HG03439 (cell line): ENCODE measurements at regions not wholly inside any gene's neighbourhood (a gene's known extent, or its start where the extent isn't known, plus 50 kb on each side); places are given as distances from the start of the nearest gene placed in this dataset.
"Not testable (repeated sequence)": the region's sequence is repeated elsewhere in the genome, so short reads cannot be mapped to it uniquely, and the experiment has no call there.

Experiments
- ATAC-seq: cut with Tn5 transposase; IDR thresholded peaks from one replicate; pipeline ENCODE4 v1.9.1; 2021; ENCODE audit warnings: mild to moderate bottlenecking, moderate library complexity; ENCODE audit not compliant: unreplicated experiment

DNA sequence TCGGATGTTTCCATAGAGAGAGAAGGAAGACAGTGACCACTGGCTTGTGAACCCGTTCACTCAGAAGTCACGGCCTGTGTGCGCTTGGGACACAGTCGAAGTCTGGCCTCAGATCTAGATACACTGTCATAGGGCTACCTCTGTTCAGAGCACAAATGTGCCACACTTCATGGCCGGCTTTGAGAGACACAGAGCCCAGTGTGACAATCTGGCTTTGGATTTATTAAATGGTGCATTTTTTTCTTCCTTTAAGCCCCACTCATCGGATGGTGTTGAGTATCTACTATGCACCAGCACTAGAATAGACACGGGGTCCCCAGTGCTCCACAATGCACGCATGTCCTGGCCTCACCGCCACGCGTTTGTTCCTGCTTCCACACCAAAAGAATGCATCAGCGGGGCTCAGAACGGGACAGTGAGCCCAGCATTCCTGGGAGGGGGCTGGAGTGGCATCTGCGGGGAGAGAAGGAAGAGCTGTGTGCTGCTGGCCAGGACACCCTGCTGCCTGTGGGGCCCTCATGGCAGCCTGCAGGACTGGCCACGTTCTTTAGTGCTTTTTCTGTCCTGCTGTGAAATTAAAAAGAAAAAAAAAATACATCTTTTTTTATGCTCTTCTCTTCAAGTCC is 738.9 kb upstream of the SALL3 start:
- no peak for ATAC-seq

DNA sequence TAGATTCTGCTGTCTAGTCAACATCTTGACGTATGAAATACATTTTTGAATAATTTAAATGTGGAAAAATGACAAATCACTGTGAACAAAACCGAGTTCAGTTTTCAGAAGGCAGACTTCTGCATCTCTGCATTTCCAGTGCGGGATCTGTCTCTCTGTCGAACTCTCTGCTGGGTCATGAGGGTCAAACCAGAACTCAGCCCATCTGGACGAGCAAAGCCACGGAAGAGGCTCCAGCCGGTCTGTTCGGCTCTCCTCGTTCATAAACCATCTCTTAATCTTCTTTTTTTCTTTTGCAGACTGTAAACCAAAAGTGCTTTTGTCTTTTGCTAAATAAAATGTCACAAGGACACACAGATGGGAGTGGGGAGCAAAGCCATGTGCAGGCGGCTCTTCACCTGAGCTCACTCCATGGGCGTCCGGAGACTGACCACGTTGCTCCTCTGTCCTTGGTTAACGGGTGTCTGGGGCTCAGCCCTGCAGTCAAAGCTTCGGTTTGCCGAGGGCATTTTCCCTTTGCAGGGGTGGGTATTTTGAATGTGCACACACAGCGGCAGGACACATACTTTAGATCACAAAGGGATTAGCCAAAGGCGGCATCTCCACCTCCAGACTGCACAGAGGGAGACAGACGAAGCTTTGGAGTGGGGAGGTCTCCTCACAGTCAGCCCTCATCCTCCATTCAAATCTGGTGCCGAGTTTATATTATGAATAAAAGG is 737.9 kb upstream of the SALL3 start:
- no peak for ATAC-seq

DNA sequence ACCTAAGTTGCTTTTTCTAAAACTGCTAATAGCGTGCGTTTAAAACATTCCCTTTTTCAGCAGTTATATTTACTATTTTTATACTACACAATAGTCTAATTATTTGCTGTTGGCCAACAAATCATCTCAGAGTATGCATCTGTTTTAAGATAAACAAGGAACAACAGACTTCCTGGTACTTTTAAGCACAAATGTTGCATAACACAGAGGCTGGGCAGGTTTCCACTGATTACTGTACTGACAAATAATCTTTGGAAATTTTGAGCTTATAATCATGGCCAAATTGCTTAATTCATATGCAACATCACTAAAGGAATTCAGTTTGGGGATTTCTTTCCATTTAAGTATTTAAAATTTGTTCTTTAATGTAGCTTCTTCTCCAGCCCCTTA is 737.4 kb upstream of the SALL3 start:
- ATAC-seq: no peak

- ATAC-seq: no peak
Measured at GRCh38 chr18:78242806-78243205, 736.8 kb upstream of the SALL3 start.

- no peak for ATAC-seq
Measured at GRCh38 chr18:78244779-78245178, 734.8 kb upstream of the SALL3 start.

GRCh38 chr18:78245451-78245850 is 734.2 kb upstream of the SALL3 start:
- ATAC-seq: no peak

GRCh38 chr18:78246050-78246449 is 733.6 kb upstream of the SALL3 start:
- ATAC-seq: no peak

DNA sequence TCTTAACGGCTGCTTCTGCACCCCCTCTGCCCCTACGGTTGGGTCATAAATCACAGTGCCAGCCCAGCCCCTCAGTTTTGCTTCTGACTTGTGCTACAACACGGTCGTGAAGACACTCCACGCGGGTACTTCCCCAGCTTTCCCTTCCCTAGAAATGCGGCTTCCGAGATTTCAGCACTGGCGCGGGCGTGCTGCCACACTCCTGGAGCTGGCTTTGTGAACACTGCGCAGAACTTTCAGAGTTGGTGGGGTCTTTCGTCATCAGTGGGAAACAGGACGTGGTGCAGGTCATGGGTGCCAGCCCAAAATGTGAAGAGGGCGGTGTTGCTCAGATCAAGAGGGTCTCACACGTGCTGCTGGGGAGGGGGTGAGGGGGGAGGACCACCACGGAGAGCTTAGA is 733.0 kb upstream of the SALL3 start:
- no peak for ATAC-seq

- no peak for ATAC-seq
Measured at GRCh38 chr18:78247615-78248289, 731.9 kb upstream of the SALL3 start.

DNA sequence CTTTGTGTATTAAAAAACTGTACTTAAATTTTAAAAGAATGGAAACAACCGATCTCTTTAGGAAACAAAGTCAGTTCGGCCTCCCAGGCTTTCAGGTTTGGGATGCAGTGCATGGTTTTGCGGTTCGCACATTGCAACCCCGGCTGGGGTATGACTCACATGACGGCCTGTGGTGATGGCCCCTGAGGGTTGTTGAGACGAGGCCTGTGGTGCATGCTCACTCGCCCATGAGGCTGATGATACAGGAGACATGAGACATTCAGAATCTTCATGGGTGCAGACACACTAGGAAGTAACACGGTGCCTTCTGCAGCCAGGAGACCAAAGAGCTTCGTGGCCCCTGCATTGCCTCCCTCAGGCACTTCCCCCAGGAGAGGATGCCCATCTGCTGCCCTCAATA is 724.6 kb upstream of the SALL3 start:
- no peak for ATAC-seq

GRCh38 chr18:78268226-78268988 is 711.2 kb upstream of the SALL3 start:
- ATAC-seq: no peak

GRCh38 chr18:78271790-78272189 is 707.8 kb upstream of the SALL3 start:
- ATAC-seq: no peak

DNA sequence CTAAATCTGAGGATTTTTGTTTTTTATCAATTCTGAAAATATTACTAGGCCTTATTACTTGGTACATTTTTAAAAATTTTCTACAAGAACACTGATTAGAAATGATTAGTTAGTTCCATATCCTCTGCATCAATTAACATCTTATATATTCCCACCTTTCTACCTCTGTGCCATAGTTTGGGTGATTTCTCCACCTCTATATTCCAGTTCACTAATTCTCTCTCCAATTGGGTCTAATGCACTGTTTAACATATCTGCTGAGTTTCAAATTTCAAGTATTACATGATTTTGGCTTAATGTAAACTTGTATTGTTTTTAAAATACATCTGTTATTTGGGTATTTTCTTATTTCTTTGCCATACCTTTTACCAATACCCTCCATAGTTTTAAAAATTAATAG is 705.7 kb upstream of the SALL3 start:
- no peak for ATAC-seq

DNA sequence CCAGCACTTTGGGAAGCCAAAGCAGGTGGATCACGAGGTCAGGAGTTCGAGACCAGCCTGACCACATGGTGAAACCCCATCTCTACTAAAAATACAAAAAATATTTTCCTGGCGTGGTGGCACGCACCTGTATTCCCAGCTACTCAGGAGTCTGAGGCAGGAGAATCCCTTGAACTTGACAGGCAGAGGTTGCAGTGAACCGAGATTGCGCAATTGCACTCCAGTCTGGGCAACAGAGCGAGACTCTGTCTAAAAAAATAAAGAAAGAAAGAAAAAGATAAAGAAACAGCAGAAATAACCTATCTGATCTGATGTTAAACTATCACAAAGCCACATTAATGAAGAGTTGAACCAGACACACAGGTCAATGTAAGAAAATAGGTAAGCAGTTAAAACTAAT is 696.2 kb upstream of the SALL3 start:
- ATAC-seq: not testable (repeated sequence)

- no peak for ATAC-seq
Measured at GRCh38 chr18:78292618-78293380, 686.8 kb upstream of the SALL3 start.

- ATAC-seq: no peak
Measured at GRCh38 chr18:78293540-78293939, 686.1 kb upstream of the SALL3 start.

GRCh38 chr18:78293940-78294541 is 685.6 kb upstream of the SALL3 start:
- no peak for ATAC-seq

GRCh38 chr18:78295262-78295661 is 684.4 kb upstream of the SALL3 start:
- ATAC-seq: no peak

GRCh38 chr18:78296166-78296565 is 683.5 kb upstream of the SALL3 start:
- no peak for ATAC-seq

GRCh38 chr18:78297048-78297447 is 682.6 kb upstream of the SALL3 start:
- no peak for ATAC-seq
